Head of caudate nucleus (tissue), 42 donors: ENCODE measurements at regions not wholly inside any gene's neighbourhood (a gene's known extent, or its start where the extent isn't known, plus 50 kb on each side); places are given as distances from the start of the nearest gene placed in this dataset.
"Not testable (repeated sequence)": the region's sequence is repeated elsewhere in the genome, so short reads cannot be mapped to it uniquely, and the experiment has no call there.

ENCODE experiments used
- DNase-seq, 42 donors: peaks; one replicate each; pipeline versions ENCODE4 v3.0.0 to v3.0.0-alpha.2; 2020 to 2021; ENCODE audit warnings: mixed read lengths in 7 of 42
- intact Hi-C: fragments of 100-400 bp; cut with DNase I; formaldehyde crosslinking; loops from one replicate; pipeline ENCODE4 v1.15.0; 2022

- intact Hi-C loops, DNase-seq: not testable (repeated sequence)
These were observed 165.9 kb upstream of the ADAMTS19 start for GRCh38 chr5:129294216-129294615.

DNA sequence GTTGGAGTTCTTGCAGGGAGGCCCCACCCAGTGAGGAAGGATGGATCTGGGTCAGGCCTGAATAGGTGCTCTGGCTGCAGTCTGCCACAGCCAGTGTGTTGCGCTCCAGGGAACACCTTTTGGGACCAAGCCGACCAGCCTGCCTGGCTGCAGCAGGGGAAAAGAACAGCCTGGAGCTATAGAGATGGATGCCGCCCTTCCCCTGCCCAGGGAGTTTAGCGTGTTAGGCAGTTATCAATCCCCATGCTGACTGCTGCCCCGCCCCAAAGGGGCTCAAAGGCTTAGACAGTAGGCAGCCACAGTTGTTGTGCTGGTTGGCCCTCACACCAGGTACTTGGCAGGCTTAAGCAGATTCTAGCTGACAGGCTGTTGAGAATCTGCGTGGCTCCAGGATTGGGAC lies 153.4 kb upstream of the ADAMTS19 start:
- intact Hi-C loops: no loop called here
- DNase-seq: no peak

DNA sequence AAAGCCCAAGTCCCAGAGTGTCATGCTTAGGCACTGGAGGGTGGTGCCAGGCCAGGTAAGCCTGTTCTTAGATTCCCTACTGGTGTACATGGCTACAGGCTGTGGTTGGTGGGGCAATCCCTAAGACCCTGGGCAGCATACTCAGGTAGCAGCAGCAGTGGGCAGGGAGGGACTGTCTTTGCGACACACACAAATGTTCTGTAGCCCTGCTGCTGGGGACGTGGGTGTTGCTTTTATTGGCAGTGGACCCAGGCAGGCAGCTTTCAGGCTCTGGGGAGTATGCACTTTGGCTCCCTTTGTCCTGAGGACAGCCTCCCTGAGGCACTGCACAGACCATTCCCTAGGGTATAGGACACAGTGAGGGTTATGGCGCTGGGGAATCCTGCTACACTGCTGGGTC lies 137.1 kb upstream of the ADAMTS19 start:
- intact Hi-C loops: no loop called here
- DNase-seq: no peak

- DNase-seq: no peak
- intact Hi-C loops: no loop called here
These were observed 118.8 kb upstream of the ADAMTS19 start for GRCh38 chr5:129341306-129341705.

- intact Hi-C loops: no loop called here
- DNase-seq: no peak
These were observed 117.3 kb upstream of the ADAMTS19 start for GRCh38 chr5:129342796-129343195.

DNA sequence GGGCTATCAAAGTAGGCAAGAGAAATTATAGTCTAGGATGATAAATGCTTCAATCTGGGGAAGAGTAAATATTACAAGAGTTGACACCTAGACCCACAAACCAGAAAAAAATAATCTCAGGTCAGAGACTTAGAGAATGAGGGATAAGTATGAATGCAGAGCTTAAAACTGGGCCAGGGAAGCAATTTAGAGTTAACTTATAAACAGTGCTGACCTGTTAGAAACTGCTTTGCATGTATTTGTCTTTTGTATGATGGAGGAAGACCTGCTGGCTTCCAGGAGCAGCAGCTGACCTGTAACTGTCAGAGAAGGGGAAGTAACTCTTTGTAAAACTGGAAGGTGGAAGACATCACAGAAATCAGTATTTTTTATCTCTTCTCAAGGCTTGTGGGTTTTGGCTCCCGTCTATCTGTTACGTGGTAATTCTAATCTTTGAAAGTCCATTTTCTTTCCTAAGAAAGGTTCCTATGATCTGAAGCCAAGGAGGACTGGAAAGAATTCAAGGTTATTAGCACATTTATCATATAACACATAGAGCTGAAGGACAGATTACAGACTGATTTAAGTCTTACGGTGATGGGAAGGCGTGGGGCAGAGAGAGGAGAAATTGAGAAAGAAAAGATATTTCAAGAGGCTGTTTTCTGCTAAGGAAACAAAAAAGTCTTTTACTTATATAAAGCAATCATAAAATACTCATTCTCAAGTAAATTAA lies 114.7 kb upstream of the ADAMTS19 start:
- no peak for DNase-seq
- intact Hi-C loops: no loop called here

- intact Hi-C loops: no loop called here
These were observed 103.3 kb upstream of the ADAMTS19 start for GRCh38 chr5:129356846-129357245.

GRCh38 chr5:129358069-129358468 lies 102.0 kb upstream of the ADAMTS19 start:
- no peak for DNase-seq
- intact Hi-C loops: no loop called here

More at GRCh38 chr5:129356846-129357245, 103.3 kb upstream of the ADAMTS19 start:
- no peak for DNase-seq

GRCh38 chr5:129359450-129359849 lies 100.6 kb upstream of the ADAMTS19 start:
- intact Hi-C loops: no loop called here
- no peak for DNase-seq

DNA sequence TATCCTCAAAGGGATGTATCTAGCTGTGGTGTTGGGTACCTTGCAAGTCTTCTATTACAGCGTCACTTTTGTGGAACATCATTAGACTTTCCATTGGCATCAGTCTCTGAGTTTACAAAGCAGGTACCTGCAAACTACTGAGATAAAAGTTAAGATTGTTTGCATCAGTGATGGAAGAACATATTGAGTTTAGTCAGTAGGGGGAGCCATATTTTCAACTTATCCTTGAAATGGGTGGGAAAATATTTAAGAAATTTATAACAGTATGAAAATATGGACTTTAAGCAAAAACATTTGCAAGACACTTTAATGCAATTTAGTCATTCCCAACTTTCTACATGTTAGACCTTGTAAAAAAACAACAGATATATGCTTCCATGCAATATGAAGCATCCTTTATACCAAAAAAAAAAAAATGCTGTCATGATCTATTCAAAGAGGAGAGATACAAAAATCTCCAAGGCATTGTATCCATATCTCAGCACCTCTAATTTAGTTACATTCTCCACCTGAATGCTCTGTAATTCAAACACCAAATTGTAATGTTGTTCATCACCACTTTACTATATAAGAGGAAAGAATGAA lies 98.6 kb upstream of the ADAMTS19 start:
- intact Hi-C loops: no loop called here
- DNase-seq: no peak

DNA sequence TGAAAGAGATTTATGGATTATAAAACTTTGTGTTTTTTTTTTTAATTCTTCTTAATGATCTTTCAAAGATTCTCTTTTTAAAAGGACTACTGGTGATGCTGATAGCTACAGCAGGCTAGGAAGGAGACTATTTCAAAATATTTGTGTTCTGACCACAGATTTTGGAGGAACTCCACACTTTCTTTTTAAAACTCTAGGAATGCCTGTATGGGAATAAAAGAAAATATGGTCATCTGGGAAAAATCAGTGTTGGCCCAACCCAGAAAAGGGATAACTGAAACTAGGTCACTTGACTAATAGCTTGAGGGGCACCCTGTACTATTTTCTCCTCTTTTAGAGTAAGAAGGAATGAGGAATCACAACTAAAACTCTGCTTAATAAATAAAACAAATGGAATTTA lies 97.6 kb upstream of the ADAMTS19 start:
- intact Hi-C loops: no loop called here
- DNase-seq: no peak

- no peak for DNase-seq
- intact Hi-C loops: no loop called here
These were observed 96.1 kb upstream of the ADAMTS19 start for GRCh38 chr5:129363991-129364390.

- intact Hi-C loops: no loop called here
- DNase-seq: no peak
These were observed 92.2 kb upstream of the ADAMTS19 start for GRCh38 chr5:129367883-129368282.

- intact Hi-C loops: no loop called here
- DNase-seq: no peak
These were observed 88.1 kb upstream of the ADAMTS19 start for GRCh38 chr5:129372025-129372424.

DNA sequence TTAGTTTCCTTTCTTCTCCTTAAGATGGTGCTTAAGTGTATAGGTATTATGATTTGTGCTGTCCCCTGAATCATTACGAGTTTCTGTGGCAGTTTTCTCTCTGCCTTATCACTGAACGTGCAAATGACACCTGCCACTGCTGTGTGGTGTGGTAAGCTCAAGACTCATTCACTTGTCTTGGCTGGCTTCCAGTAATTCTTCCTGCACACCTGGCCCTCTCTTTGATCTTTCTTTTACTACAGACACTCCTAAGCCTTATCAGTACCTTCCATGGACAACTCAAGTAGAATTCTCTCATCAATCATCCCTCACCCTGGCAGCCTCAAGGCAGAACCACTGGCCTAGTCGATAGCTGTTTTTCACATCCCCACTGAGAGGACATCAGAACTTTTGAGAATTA lies 82.6 kb upstream of the ADAMTS19 start:
- DNase-seq: no peak
- intact Hi-C loops: no loop called here

DNA sequence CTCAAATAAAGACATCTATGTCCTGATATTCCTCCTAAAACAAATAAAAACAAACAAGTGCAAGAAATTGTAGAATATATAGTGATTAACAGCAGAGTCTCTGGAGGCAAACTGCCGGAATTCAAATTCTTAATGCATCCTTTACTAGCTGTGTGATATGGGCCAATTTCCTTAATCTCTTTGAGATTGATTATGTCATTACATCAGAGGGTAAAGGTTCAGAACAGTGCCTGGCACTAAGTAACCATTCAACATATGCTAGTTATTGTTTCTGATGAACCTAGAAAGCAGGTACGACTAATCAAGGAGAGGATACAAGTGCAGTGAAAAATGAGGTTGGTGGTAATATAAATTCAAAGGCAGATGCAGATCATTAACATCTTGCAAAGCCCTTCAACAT lies 81.1 kb upstream of the ADAMTS19 start:
- no peak for DNase-seq
- intact Hi-C loops: no loop called here

GRCh38 chr5:129379406-129379805 lies 80.7 kb upstream of the ADAMTS19 start:
- intact Hi-C loops: no loop called here

DNA sequence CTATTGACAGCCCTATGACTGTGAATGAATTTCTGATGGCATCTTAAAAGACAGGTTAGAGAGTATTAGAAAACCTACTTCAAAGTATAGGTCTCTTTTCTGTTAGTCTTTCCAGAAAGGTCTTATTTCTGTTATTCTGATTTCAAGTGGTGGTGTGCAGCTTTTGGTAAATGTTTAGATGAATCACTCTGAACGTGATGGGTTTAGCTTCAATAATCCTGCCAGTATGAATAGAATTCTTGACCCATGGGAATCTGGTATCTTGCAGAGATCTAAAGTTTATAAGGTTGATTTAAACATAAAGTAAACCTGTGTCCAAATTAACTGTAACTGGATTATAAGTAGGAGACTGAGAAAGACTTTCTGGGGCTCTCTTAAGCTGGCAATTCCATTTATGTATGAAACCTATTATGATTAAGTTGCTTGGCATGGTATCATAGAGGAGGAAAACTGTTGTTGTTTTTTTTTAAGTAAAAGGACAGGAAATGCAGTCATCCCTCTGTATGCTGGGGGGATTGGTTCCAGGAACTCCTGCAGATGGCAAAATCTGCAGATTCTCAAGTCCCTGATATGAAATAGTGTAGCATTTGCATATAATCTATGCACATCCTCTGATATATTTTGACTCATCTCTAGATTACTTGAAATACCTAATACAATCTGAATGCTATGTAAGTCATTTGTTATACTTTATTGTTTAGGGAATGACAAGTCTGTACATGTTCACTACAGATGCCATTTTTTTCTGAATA lies 77.0 kb upstream of the ADAMTS19 start:
- DNase-seq: no peak
- intact Hi-C loops: no loop called here

More at GRCh38 chr5:129379406-129379805, 80.7 kb upstream of the ADAMTS19 start:
- DNase-seq: no peak

GRCh38 chr5:129384193-129384592 lies 75.9 kb upstream of the ADAMTS19 start:
- DNase-seq: no peak
- intact Hi-C loops: no loop called here

DNA sequence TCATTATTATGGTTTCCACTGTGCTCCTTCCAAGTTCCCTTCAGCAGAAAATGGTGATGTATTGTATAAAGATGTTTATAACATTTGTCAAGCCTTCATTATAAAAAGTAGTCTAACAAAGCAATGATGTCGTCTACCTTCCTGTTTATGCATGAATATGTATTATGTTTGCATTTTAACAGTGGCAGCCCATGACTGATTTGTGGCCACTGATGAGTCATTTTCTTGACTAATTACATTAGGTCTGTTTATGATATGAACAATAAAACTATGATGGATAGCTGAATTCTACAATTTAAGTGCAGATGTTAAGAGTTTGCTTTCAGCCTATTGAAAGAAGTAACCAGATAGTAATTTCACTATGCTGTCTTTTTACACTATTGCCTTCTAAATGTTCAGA lies 75.4 kb upstream of the ADAMTS19 start:
- DNase-seq: no peak
- intact Hi-C loops: no loop called here

- DNase-seq: no peak
- intact Hi-C loops: no loop called here
These were observed 72.2 kb upstream of the ADAMTS19 start for GRCh38 chr5:129387944-129388343.
